ENCODE measurements at regions not wholly inside any gene's neighbourhood (a gene's known extent, or its start where the extent isn't known, plus 50 kb on each side); places are given as distances from the start of the nearest gene placed in this dataset.
"Not testable (repeated sequence)": the region's sequence is repeated elsewhere in the genome, so short reads cannot be mapped to it uniquely, and the experiment has no call there.

- DNase-seq (ENCODE audit: low read depth, low spot score), result no peak
Observed at GRCh38 chr9:90053027-90053426, 448.2 kb downstream of the GADD45G start.

GRCh38 chr9:90054810-90055209 lies 450.0 kb downstream of the GADD45G start:
- DNase-seq (ENCODE audit: low read depth, low spot score), result no peak

- DNase-seq (ENCODE audit: low read depth, low spot score), result no peak
Observed at GRCh38 chr9:90055226-90055625, 450.4 kb downstream of the GADD45G start.

- DNase-seq (ENCODE audit: low read depth, low spot score), result no peak
Observed at GRCh38 chr9:90057361-90057760, 452.5 kb downstream of the GADD45G start.

GRCh38 chr9:90058182-90058763 lies 453.5 kb downstream of the GADD45G start:
- no peak for DNase-seq (ENCODE audit: low read depth, low spot score)

GRCh38 chr9:90059436-90059835 lies 454.6 kb downstream of the GADD45G start:
- no peak for DNase-seq (ENCODE audit: low read depth, low spot score)

- DNase-seq (ENCODE audit: low read depth, low spot score), result no peak
Observed at GRCh38 chr9:90060256-90060655, 455.4 kb downstream of the GADD45G start.

GRCh38 chr9:90061187-90061586 lies 456.4 kb downstream of the GADD45G start:
- no peak for DNase-seq (ENCODE audit: low read depth, low spot score)

- no peak for DNase-seq (ENCODE audit: low read depth, low spot score)
Observed at GRCh38 chr9:90062982-90063381, 458.2 kb downstream of the GADD45G start.

- no peak for DNase-seq (ENCODE audit: low read depth, low spot score)
Observed at GRCh38 chr9:90064248-90064647, 459.4 kb downstream of the GADD45G start.

- DNase-seq (ENCODE audit: low read depth, low spot score), result no peak
Observed at GRCh38 chr9:90064971-90065370, 460.2 kb downstream of the GADD45G start.

- no peak for DNase-seq (ENCODE audit: low read depth, low spot score)
Observed at GRCh38 chr9:90065851-90066250, 461.0 kb downstream of the GADD45G start.

GRCh38 chr9:90069085-90069484 lies 464.3 kb downstream of the GADD45G start:
- no peak for DNase-seq (ENCODE audit: low read depth, low spot score)

- DNase-seq (ENCODE audit: low read depth, low spot score), result no peak
Observed at GRCh38 chr9:90070056-90070455, 465.2 kb downstream of the GADD45G start.

GRCh38 chr9:90070469-90070868 lies 465.7 kb downstream of the GADD45G start:
- DNase-seq (ENCODE audit: low read depth, low spot score), result no peak

GRCh38 chr9:90070931-90071660 lies 466.3 kb downstream of the GADD45G start:
- DNase-seq (ENCODE audit: low read depth, low spot score), result no peak

GRCh38 chr9:90073186-90073945 lies 468.6 kb downstream of the GADD45G start:
- no peak for DNase-seq (ENCODE audit: low read depth, low spot score)

- DNase-seq (ENCODE audit: low read depth, low spot score), result no peak
Observed at GRCh38 chr9:90074316-90074962, 469.6 kb downstream of the GADD45G start.

- DNase-seq (ENCODE audit: low read depth, low spot score), result not testable (repeated sequence)
Observed at GRCh38 chr9:90077598-90077997, 472.8 kb downstream of the GADD45G start.

- DNase-seq (ENCODE audit: low read depth, low spot score), result no peak
Observed at GRCh38 chr9:90078988-90079421, 474.2 kb downstream of the GADD45G start.

GRCh38 chr9:90085633-90086032 lies 480.8 kb downstream of the GADD45G start:
- DNase-seq (ENCODE audit: low read depth, low spot score), result no peak

- DNase-seq (ENCODE audit: low read depth, low spot score), result no peak
Observed at GRCh38 chr9:90086101-90086511, 481.3 kb downstream of the GADD45G start.
